ENCODE measurements at regions not wholly inside any gene's neighbourhood (a gene's known extent, or its start where the extent isn't known, plus 50 kb on each side); places are given as distances from the start of the nearest gene placed in this dataset.
A peak's percentile ranks its signal among the peaks of the same experiment; 100 is the strongest.

- Mint-ChIP-seq H3K27ac (peak overlapping the region; percentile 98), H3K27me3 (no peaks in the 10 kb centered on the region), H3K4me1 (peaks cover 34% of the 10 kb centered on the region), H3K4me3 (peak overlapping the region; percentile 76), H3K9me3 (no peaks in the 10 kb centered on the region), H3K36me3 (peaks cover 11% of the 10 kb centered on the region)
- DNase-seq (ENCODE audit: low spot score in 2 of 2) (no peak), ATAC-seq (ENCODE audit: low read depth) (no peak)
Measured at GRCh38 chr7:130925136-130925794, 191.3 kb upstream of the KLF14 start.

GRCh38 chr7:130926001-130926691, 192.1 kb upstream of the KLF14 start:
- H3K36me3 Mint-ChIP-seq: peaks cover 7% of the 10 kb centered on the region
- DNase-seq (ENCODE audit: low spot score in 2 of 2): peak; percentile 36 to 37
- peak overlapping the region; percentile 98 for H3K27ac Mint-ChIP-seq
- H3K4me1 Mint-ChIP-seq: peaks cover 37% of the 10 kb centered on the region
- H3K9me3 Mint-ChIP-seq: no peaks in the 10 kb centered on the region
- peak; percentile 53 for ATAC-seq (ENCODE audit: low read depth)
- peak overlapping the region; percentile 76 for H3K4me3 Mint-ChIP-seq
- no peaks in the 10 kb centered on the region for H3K27me3 Mint-ChIP-seq

GRCh38 chr7:130927062-130927461, 193.1 kb upstream of the KLF14 start:
- Mint-ChIP-seq H3K4me3 (peak overlapping the region; percentile 59), H3K27ac (peak overlapping the region; percentile 98), H3K4me1 (peaks cover 41% of the 10 kb centered on the region), H3K36me3 (peaks cover 8% of the 10 kb centered on the region), H3K27me3 (no peaks in the 10 kb centered on the region), H3K9me3 (no peaks in the 10 kb centered on the region)
- DNase-seq (ENCODE audit: low spot score in 2 of 2) (no peak), ATAC-seq (ENCODE audit: low read depth) (no peak)

GRCh38 chr7:130927564-130927963, 193.6 kb upstream of the KLF14 start:
- Mint-ChIP-seq H3K36me3 (peaks cover 8% of the 10 kb centered on the region), H3K9me3 (no peaks in the 10 kb centered on the region), H3K27ac (peak overlapping the region; percentile 98), H3K4me1 (peaks cover 42% of the 10 kb centered on the region), H3K4me3 (peak overlapping the region; percentile 59), H3K27me3 (no peaks in the 10 kb centered on the region)
- no peak for ATAC-seq (ENCODE audit: low read depth)
- DNase-seq (ENCODE audit: low spot score in 2 of 2): no peak

- H3K4me3 Mint-ChIP-seq: peak overlapping the region; percentile 51
- DNase-seq (ENCODE audit: low spot score in 2 of 2): peak; percentile 38 to 64
Measured at GRCh38 chr7:130929896-130930659, 196.1 kb upstream of the KLF14 start.

GRCh38 chr7:130930681-130931080, 196.7 kb upstream of the KLF14 start:
- no peak for DNase-seq (ENCODE audit: low spot score in 2 of 2)
- Mint-ChIP-seq H3K4me3 (peak overlapping the region; percentile 51), H3K36me3 (peaks cover 17% of the 10 kb centered on the region), H3K27me3 (no peaks in the 10 kb centered on the region), H3K9me3 (no peaks in the 10 kb centered on the region), H3K4me1 (peaks cover 47% of the 10 kb centered on the region), H3K27ac (peak overlapping the region; percentile 98)
- ATAC-seq (ENCODE audit: low read depth): peak; percentile 5

More at GRCh38 chr7:130929896-130930659, 196.1 kb upstream of the KLF14 start:
- Mint-ChIP-seq H3K4me1 (peaks cover 50% of the 10 kb centered on the region), H3K27ac (peak overlapping the region; percentile 98), H3K27me3 (no peaks in the 10 kb centered on the region), H3K36me3 (peaks cover 13% of the 10 kb centered on the region), H3K9me3 (no peaks in the 10 kb centered on the region)
- ATAC-seq (ENCODE audit: low read depth): peak; percentile 76

- H3K9me3 Mint-ChIP-seq: no peaks in the 10 kb centered on the region
- H3K27ac Mint-ChIP-seq: peak overlapping the region; percentile 98
- no peak overlapping the region for H3K4me3 Mint-ChIP-seq
- peaks cover 40% of the 10 kb centered on the region for H3K4me1 Mint-ChIP-seq
- DNase-seq (ENCODE audit: low spot score in 2 of 2) (no peak), ATAC-seq (ENCODE audit: low read depth) (no peak)
- peaks cover 18% of the 10 kb centered on the region for H3K36me3 Mint-ChIP-seq
- no peaks in the 10 kb centered on the region for H3K27me3 Mint-ChIP-seq
Measured at GRCh38 chr7:130931423-130931822, 197.4 kb upstream of the KLF14 start.

- Mint-ChIP-seq H3K27ac (peak overlapping the region; percentile 98), H3K27me3 (no peaks in the 10 kb centered on the region)
Measured at GRCh38 chr7:130932088-130932487, 198.1 kb upstream of the KLF14 start.

GRCh38 chr7:130932667-130933432, 198.8 kb upstream of the KLF14 start:
- ATAC-seq (ENCODE audit: low read depth) (no peak), DNase-seq (ENCODE audit: low spot score in 2 of 2) (no peak)
- Mint-ChIP-seq H3K4me3 (no peak overlapping the region), H3K27me3 (no peaks in the 10 kb centered on the region), H3K36me3 (peaks cover 18% of the 10 kb centered on the region), H3K27ac (peak overlapping the region; percentile 98), H3K4me1 (peaks cover 42% of the 10 kb centered on the region), H3K9me3 (no peaks in the 10 kb centered on the region)

More at GRCh38 chr7:130932088-130932487, 198.1 kb upstream of the KLF14 start:
- H3K4me1 Mint-ChIP-seq: peaks cover 45% of the 10 kb centered on the region
- ATAC-seq (ENCODE audit: low read depth): no peak
- H3K9me3 Mint-ChIP-seq: no peaks in the 10 kb centered on the region
- DNase-seq (ENCODE audit: low spot score in 2 of 2): no peak
- no peak overlapping the region for H3K4me3 Mint-ChIP-seq
- peaks cover 21% of the 10 kb centered on the region for H3K36me3 Mint-ChIP-seq

- ATAC-seq (ENCODE audit: low read depth): no peak
- DNase-seq (ENCODE audit: low spot score in 2 of 2): no peak
- H3K4me1 Mint-ChIP-seq: peaks cover 42% of the 10 kb centered on the region
- no peaks in the 10 kb centered on the region for H3K27me3 Mint-ChIP-seq
- no peak overlapping the region for H3K4me3 Mint-ChIP-seq
- no peaks in the 10 kb centered on the region for H3K9me3 Mint-ChIP-seq
- peak overlapping the region; percentile 98 for H3K27ac Mint-ChIP-seq
- H3K36me3 Mint-ChIP-seq: peaks cover 15% of the 10 kb centered on the region
Measured at GRCh38 chr7:130933919-130934318, 199.9 kb upstream of the KLF14 start.

GRCh38 chr7:130935564-130936157, 201.7 kb upstream of the KLF14 start:
- H3K9me3 Mint-ChIP-seq: no peaks in the 10 kb centered on the region
- H3K27ac Mint-ChIP-seq: peak overlapping the region; percentile 49
- no peak overlapping the region for H3K4me3 Mint-ChIP-seq
- DNase-seq (ENCODE audit: low spot score in 2 of 2): no peak
- peaks cover 47% of the 10 kb centered on the region for H3K4me1 Mint-ChIP-seq
- H3K27me3 Mint-ChIP-seq: no peaks in the 10 kb centered on the region
- ATAC-seq (ENCODE audit: low read depth): no peak
- peaks cover 19% of the 10 kb centered on the region for H3K36me3 Mint-ChIP-seq

- no peaks in the 10 kb centered on the region for H3K9me3 Mint-ChIP-seq
- no peak for ATAC-seq (ENCODE audit: low read depth)
- H3K27ac Mint-ChIP-seq: peak overlapping the region; percentile 49
- H3K4me1 Mint-ChIP-seq: peaks cover 53% of the 10 kb centered on the region
- no peak overlapping the region for H3K4me3 Mint-ChIP-seq
- H3K36me3 Mint-ChIP-seq: peaks cover 24% of the 10 kb centered on the region
- no peaks in the 10 kb centered on the region for H3K27me3 Mint-ChIP-seq
- DNase-seq (ENCODE audit: low spot score in 2 of 2): no peak
Measured at GRCh38 chr7:130936202-130936931, 202.4 kb upstream of the KLF14 start.

- DNase-seq (ENCODE audit: low spot score in 2 of 2) (no peak), ATAC-seq (ENCODE audit: low read depth) (no peak)
- H3K27ac Mint-ChIP-seq: peak overlapping the region; percentile 49
- H3K4me1 Mint-ChIP-seq: peaks cover 53% of the 10 kb centered on the region
- peaks cover 24% of the 10 kb centered on the region for H3K36me3 Mint-ChIP-seq
- no peaks in the 10 kb centered on the region for H3K9me3 Mint-ChIP-seq
- no peaks in the 10 kb centered on the region for H3K27me3 Mint-ChIP-seq
- H3K4me3 Mint-ChIP-seq: no peak overlapping the region
Measured at GRCh38 chr7:130937016-130937415, 203.0 kb upstream of the KLF14 start.

Data from memory B cell (primary cell).